Colon (tissue), 2 donors: ENCODE measurements at regions not wholly inside any gene's neighbourhood (a gene's known extent, or its start where the extent isn't known, plus 50 kb on each side); places are given as distances from the start of the nearest gene placed in this dataset.

ENCODE experiments used
- FAIRE-seq: peaks from 2 replicates; lab custom pipeline; 2012; peaks lifted over from hg19 to GRCh38; lab: Jason Lieb, UNC
- donor health status: control.
- donor health status: control.

DNA sequence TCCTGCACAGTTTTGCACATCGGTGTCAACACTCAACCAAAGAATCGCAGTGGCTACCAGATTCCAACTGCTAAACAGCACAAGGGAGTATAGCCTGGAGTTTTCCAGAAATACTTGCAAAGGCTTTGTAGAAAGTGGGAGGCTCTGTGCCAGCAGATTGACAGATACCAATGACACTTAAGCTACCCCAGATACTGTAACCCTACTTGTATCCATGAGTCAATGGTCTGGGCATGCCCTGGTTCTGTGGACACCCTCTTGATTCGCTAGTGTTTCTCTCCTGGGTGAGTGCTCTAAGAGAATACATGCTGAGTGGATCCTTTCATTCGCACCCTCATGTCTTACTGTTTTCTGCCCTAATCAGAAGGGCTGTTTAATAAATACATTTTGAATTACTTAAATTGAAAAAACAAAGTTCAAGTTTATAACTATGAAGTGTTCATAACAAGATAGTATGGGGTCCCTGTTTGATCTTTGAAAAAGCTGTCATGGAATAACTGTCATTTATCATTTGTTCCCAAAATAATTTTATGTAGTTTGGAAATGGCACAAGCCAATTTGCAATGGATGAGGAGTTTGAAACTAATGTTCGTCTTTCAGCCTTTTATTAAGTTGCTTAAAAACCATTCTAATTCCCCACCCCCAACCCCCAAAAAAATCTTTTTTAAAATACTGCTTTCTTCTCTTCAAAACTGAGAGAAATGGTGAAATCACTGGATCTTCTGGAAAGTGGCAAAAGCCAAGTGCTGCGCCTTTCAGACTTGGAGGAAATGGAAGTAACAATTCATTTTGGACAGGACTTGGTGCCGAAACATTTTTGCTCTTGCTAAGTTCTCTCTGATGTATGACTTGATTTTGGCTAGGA is 600.5 kb upstream of the TENM4 start:
- FAIRE-seq, result no peak

DNA sequence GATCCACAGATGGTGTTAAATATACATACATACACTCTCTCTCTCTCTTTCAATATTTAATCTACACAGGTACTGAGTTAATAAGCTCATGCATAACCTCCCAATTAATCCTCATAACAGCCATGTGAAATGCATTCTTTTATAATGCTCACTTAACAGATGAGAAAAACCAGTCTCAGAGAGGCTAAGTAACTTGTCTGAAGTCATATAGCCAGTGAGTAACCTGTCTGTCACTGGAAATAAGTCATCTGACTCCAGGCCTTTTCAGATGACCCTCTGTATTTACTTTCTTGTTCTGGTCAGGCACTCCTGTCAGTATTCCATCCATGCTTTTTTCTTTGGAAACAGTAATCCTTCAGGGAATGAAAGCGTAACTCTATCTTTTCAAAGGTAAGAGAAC is 594.0 kb upstream of the TENM4 start:
- FAIRE-seq, result no peak

DNA sequence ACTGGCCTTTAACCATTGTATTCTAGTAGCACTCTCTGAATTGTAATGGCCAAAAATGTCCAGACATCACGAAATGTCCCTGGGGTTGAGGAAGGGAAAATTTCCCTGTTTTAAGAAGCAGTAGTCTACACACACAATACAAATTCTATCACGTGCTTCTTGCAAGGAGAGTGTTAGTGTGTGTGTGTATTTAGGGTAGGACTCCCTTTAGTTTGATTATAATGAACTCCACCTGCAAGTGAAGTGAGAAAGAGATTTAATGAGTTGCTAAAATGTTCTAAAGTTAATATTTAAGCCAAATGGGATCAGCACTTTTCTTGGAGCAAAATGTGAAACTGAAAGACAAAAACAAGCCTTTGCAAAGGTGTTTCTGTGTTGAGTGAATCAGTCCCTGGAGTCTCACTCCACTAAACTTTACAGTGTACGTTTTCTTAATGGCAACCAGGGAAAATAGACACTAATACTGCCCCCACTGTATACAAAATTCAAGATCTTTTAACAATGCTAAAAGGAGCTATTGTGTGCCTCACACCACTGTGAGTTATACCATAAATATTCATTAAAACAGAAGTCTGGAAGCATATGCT is 590.3 kb upstream of the TENM4 start:
- FAIRE-seq, result no peak

DNA sequence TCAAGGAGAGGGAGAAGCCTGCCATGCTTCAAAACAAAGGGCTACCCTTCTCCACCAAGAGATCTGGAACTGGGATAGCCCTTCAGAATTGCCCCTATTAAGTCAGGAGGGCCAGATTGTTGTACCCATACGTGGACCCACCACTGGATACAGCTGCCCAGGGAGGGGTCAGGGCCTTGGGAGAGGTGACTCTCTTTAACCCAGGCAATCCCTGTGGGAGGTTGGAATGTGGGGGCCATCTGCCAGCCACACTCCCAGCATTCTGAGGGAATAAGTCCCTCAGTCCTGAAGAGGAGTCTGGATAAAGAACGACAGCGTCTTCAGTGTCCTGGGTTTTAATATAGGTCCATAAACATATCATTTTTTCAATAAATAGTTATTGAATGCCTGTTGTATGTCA is 588.2 kb upstream of the TENM4 start:
- FAIRE-seq, result no peak

DNA sequence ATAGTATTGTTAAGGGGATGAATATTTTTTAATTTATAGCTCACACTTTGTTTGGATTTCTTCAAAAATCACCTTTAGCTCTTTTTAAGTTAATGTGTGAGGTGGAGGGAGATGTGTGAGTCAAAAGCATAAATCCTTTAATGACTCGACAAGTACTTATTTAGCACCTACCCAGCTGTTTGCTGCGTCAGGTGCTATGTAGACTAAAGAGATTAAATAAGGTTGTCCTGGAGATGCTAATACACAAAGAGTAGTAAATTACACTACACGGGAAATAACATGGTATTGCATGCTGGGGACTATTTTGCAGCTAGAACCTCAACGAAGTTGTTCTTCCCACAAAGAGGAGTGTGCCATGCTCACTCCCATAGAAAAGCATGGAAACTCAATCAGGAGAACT is 583.3 kb upstream of the TENM4 start:
- no peak for FAIRE-seq

DNA sequence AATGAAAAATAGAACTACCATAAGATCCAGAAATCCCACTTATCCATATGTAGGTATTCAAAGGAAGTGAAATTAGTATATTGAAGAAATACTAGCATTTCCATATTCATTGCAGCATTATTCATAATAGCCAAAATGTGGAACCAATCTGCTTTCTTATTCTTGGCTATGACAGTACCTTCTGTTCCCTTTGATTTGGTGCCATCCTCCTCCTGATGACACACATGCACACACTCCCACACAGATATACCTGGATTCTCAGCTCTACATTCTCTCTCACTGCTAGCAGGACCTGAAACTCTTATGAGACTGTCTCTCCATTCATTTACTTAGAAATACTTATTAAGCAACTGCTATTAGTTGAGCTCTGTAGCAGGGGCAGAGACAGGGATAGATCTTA is 582.6 kb upstream of the TENM4 start:
- FAIRE-seq, result no peak

DNA sequence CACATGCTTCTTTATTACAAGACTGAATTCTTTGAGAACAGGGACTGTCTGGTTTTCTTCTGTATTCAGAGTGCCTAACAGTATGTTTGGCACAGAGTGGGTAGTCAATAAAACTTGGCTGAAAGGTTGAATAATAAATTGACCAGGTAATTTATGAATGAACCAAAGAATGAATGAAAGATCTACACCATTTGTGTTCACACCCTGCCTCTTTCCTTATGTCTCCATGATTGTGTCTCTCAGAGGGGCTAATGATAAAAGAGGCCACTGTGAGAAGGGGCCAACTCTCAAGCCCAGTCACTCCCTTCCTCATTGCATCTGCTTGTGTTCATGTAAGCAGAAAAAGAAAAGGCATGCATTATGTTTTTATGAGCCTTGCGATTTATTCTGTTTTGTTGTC is 569.7 kb upstream of the TENM4 start:
- FAIRE-seq, result no peak

DNA sequence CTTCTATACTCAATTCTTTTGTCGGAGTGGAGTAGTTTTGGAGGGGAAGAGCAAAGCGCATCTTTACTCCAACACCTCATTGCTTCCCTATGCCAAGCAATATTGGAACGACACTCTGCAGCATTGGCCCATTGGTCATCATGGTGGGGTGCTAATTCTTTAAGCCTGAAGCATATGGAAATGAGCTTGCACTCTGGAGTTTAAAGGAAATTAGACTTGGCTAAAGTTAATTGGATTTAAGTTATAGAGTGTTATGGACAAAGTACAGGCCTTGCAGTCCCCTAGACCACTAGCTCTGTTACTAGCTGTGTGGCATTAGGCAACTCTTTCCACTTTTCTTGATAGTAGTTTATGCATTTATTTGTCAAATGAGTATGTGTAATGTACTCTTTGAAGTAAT is 568.3 kb upstream of the TENM4 start:
- no peak for FAIRE-seq

DNA sequence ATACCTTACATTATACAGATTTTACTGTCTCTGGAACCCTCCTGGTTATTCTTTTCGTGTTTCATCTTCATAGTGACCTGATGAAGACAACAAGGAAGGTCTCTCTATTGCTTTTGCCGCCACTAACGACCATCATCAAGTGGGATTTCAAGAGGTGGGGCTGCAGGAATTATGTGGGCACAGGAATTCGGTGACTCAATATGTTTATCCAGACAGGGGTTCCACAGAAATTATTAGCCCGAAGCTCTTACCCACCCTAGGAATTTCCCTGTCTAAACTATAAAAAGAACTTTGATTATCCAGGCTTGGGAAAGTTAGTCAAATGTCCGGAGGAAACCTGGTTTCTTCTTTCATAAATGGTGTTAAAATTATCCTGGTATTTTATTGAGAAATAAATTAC is 566.8 kb upstream of the TENM4 start:
- no peak for FAIRE-seq

DNA sequence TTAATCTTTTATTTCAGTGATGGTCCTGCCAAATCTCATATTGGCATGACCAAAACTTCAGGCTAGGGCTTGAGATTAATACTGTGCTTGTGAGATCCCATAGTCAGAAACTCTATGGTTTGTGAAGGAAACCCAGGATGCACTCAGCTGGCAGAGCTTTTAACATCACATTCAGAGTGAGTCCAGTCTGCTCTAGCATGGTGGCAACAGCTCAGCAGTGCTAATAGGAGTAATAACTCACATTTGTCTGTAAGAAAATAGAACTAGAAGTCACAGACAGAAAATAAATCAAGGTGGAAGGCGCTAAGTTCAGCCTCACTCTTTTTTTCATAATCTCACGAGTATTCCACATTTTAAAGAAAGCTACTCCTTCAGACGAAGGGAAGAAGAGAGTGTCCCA is 549.3 kb upstream of the TENM4 start:
- FAIRE-seq, result no peak

DNA sequence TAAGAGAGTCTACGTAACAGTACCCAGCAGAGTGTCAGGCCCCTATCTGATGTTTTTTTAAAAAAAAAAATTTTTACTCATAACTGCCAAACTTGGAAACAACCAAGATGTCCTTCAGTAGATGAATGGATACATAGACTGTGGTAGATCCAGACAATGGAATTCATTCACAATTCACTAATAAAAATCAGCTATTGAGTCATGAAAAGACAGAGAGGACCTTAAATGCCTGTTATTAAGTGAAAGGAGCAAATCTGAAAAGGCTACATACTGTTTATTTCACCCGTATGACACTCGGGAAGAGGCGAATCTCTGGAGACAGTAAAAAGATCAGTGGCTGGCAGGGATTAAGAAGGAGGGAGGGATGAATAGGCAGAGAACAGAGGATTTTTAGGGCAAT is 541.4 kb upstream of the TENM4 start:
- no peak for FAIRE-seq

DNA sequence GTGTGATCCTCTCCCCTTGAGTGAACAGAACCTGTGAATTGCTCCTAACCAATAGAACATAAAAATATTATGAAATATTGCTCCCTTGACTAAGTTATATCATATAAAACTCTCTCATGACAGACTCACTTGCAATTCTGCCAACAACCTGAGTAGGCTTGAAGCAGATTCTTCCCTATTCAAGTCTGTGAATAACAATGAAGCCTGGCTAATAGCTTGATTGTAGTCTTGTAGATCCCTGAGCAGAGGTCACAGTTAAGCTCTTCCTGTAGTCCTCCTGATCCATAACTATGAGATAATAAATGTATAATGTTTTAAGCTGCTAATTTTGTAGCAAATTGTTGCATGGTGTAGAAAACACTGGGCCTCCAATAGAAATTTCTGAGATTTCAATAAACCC is 540.1 kb upstream of the TENM4 start:
- FAIRE-seq, result no peak

DNA sequence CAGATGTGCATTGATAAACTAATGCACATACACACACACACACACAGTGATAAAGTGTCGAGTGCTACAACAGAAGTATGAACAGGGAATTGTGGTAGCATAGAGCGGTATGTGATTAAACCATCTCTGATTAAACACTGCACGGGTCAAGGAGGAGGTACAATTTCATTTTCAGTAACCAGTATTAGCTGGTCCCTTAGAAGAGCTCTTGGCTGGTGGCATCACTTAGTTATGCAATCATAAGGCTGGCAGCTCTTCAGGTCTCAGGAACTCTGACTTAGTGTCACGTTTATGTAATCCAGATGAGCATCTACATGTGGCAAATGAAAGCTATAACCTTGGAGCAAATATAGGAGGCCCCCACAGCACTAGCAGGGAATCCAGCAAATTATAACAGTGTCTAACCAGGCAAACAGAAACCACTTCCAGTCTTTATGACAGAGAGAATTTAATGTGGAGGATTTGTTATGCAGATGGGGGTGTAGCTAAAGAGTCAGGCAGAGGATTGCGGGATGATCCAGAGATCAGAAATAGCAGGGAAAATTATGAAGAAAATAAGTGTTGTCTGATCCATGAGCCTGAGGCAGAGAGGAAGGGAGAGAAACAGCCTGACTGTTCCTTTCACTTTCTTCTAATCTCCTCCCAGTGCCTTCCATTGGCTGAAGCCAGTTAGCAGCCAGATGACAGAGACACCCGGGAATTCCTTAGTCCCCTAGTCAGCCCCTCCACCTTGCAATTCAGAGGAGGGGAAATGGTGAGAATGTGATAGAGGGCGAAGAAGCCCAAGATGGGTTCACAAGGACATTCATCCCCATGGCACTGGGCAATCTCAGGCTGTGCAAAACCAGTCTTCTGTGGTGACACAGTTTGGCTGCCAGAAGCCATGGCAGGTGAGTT is 533.1 kb upstream of the TENM4 start:
- no peak for FAIRE-seq

DNA sequence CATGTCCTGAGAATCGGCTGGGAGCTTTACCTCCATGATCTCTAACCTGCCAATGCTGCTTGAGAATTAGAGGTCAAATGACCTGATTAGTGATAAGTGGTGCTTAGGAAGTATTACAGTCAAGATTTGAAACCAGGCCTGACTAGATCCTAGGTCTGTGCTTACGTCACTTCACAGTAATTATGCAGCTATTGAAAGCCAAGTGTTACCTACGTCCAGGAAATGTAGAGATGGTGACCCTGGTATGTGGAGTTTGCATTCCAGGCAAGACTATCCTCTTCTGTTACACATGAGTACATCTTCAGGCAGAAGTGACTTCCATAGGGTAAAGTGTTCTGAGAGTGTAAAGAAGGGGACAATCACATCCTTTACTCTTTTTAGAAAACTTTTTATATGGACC is 530.4 kb upstream of the TENM4 start:
- FAIRE-seq, result no peak

DNA sequence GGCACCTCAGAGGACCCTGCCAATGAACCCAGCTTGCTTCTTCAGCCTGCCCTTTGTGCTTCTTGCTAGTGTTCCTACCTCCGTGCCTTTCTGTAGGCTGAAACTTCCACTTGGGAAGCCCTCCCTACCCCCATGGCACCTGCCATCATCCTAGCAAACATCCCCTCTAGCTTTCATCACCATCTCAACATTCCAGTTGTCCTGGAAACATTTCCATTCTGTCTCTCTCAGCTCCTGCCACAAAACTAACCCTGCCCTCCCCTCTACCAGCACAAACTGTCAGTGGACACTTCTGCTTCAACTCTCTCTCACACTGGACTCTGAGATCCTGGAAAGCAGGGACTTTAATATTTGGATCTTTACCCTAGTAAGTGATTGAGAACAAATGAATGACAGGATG is 525.8 kb upstream of the TENM4 start:
- FAIRE-seq, result no peak

DNA sequence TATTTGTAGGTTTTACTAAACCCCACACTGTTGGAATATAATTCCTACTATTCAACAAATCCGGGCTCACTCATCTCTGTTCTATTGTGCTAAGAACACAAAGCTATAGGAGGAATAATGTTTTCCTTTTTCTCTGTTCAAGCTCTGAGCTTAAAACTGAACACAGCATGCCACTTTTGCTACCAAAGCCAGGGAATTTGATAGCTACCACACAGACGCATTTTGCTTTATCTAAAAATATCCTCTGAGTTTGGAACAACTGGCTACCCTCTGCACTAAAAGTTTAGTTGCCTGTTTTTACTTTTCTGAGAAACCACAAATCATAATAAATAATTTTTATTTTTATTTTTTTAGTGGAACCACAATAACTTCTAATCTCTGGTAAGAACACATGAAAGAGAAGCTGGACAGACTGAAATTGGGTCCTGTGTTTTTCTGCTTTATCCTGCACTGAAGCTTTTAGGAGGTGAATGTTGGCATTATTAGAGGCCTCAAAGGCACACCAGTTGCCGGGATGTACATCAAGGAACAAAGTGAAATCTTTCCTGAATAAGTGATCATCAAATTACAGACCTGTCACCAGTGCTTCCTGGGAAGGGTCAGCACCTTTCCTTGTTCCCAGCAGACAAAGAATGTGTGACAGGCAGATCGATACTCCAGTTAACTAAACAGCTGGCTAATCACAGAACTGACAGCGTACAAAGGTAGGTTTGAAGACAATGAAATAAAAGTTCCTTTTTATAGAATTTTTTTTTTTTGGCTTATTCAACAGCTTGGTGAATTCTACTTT is 523.2 kb upstream of the TENM4 start:
- no peak for FAIRE-seq

DNA sequence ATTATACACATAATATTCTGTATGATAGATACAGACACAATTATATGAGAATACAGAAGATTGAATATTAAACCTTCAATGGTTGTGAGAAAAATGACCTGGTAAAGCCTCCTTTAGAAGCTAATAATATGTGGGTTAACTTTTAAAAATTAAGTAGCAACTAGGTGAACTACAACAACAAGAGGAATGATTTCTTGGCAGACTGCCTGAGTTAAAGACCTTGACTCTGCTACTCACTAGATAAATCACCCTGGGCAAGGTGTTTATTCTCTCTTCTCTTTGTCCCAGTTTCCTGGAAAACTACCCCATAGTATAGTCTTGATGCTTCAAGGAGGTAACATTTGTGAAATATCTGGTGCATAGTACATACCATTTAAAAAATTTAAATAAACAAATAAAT is 519.6 kb upstream of the TENM4 start:
- no peak for FAIRE-seq

DNA sequence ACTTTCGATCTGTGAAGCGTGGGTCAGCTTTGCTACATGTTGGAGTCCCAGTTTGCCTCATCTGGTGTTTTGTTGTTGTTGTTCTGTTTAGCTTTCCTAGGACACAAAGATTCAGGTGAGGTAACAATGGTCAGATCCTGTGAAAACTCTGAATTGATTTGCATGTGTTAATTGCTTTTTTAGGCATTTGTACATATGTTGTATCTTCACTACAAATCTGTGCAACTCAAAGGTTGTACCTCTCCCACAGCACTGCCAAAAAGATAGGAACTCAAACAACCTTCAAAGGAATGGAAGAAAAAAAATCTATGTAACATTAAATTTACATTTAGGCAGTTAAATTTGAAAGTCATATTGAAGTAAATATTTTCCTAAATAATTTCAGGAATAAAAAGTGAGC is 518.5 kb upstream of the TENM4 start:
- no peak for FAIRE-seq

DNA sequence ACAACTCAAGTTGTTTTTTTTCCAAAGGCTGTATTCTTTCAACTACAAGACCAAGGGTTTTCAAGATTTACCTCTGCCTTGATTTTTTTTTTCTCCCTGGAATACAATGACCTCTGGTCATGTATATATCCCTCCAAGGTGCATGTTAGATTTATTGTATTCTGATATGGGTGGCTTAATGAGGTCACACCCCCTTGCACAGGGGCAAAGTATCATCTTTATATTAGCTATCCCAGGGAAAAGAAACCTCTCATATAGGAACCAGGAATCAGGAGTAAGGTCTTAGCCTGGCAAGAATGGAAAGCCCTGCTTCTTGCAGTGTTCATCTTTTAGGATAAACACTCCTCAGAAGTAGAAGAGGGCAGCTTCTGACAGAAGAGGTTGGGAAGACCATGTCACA is 516.9 kb upstream of the TENM4 start:
- FAIRE-seq, result no peak

DNA sequence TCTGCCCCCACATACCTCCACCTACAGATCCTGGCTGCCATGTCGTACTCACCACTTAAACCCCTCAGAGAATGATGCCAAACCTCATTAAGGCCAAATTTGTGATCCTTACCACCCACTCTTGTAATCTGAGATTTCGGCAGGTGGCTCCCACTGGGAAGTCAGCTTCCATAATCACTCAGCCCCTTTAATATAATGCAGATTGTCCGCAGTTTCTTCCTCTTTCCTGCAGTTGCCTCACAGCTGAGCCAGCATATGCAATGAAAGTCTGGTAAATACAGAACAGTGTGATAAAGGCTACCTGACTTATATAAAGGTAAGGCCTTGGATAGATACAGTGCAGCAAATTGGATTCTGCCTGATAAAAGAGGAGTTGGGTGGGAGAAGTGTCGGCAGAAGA is 515.2 kb upstream of the TENM4 start:
- FAIRE-seq, result no peak

DNA sequence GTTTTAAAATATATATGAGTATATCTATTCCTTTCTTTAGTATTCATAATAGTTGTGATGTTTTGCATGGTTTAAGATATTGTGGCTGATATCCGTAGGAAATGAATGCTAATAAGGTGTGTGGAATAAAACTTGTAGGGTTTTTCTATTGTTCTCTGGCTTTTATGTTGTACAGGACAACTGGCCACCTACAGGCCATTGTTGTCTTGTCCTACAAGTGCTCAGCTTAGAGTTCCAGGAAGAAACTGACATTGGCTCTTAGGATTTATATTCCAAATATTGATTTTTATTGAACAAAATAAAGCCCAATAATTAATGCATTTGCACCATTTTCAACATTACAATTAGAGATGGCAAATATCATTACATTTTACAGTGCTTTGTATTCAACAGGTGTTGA is 512.8 kb upstream of the TENM4 start:
- FAIRE-seq, result no peak

DNA sequence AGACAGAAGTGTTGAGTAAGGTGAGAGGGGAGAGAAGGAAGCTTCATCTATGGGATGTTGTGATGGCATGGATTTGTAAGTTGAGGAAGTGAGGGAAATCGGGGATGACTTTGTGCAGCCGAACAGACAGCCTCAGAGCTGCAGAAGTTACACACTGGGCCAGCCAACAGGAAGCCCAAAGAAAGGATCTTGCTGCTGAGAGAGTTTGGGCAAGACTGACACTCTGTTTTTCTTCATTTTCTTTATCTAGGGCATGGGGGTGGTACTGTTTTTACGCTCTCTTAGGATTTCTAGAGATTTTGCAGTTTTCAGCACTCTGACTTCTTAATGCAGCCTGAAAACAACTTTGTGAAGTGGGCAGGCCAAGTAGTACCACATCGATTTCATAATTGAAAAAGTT is 509.9 kb upstream of the TENM4 start:
- no peak for FAIRE-seq
